LHCN-M2 (cell line): ENCODE measurements at regions not wholly inside any gene's neighbourhood (a gene's known extent, or its start where the extent isn't known, plus 50 kb on each side); places are given as distances from the start of the nearest gene placed in this dataset.
"Not testable (repeated sequence)": the region's sequence is repeated elsewhere in the genome, so short reads cannot be mapped to it uniquely, and the experiment has no call there.

Experiments used
- DNase-seq: peaks from one replicate; pipeline ENCODE4 v3.0.0-alpha.2; 2012; ENCODE audit warnings: low read depth

DNA sequence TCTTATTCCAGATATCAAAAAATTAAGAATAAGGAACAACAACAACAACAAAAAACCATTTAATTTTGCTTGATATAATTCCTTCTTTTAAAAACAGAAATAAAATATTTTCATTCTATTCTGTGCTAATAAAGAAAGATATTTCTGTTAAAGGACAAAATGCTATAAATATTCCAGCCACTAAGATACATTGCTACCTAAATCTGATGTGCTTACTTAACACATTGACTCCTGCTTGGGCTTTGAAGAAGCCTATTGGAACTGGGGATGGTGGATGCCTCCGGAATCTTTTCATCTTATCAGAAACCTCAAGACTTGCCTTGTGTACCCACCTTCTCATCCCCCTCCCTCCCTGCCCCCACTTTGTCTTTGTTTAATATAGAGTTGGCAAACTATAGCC, 320.2 kb downstream of the MEX3B start:
- DNase-seq, result no peak

- DNase-seq, result no peak
Observed at GRCh38 chr15:81724536-81724935, 321.3 kb downstream of the MEX3B start.

GRCh38 chr15:81723701-81724100, 322.1 kb downstream of the MEX3B start:
- DNase-seq, result no peak

- no peak for DNase-seq
Observed at GRCh38 chr15:81723113-81723651, 322.6 kb downstream of the MEX3B start.

DNA sequence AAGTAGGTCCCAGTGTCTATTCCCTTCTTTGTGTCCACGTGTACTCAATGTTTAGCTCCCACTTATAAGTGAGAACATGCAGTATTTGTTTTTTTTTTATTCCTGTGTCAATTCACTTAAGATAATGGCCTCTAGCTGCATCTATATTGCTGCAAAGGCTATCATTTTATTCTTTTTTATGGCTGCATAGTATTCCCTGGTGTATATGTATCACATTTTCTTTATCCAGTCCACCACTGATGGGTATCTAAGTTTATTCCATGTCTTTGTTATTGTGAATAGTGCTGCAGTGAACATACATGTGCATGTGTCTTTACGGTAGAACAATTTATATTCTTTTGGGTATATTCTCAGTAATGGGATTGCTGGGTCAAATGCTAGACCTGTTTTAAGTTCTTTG, 329.4 kb downstream of the MEX3B start:
- DNase-seq, result not testable (repeated sequence)

DNA sequence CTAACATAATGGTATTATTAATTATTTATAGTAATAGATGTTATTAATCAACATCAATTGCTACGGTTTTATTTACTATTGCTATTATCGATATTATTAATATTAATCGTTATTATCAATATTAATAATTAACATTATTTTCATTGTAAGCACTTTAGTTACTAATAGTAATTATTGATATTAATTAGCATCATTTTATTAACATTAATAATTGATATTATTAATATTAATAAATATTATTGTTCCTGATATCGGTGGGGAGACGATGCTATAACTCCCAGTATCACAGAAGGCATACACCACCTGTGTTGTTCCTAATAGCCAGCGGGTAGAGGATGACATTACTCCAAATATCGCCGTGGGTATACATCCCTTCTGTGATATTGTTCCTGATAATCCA, 335.5 kb downstream of the MEX3B start:
- no peak for DNase-seq

- not testable (repeated sequence) for DNase-seq
Observed at GRCh38 chr15:81706816-81707346, 332.9 kb upstream of the TMC3 start.

DNA sequence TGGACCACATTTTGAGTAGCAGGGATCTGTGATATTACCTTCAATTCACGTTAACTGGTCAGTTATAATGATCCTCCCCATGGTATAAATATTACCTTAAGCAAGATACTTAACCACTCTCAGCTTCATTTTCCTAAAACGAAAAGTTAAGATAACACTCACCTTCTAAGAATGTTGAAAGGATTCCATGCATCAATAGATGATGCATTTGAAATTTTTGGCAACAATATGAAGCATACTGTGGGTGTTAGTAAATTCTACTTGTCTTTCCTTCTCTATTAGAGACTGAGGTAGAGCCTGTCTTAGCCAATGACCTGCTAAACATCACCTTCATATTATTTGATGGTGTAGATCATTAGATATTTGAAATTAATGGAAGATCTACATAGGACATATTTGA, 331.7 kb upstream of the TMC3 start:
- DNase-seq, result not testable (repeated sequence)

GRCh38 chr15:81686021-81686420, 312.0 kb upstream of the TMC3 start:
- DNase-seq, result no peak

GRCh38 chr15:81685237-81685636, 311.2 kb upstream of the TMC3 start:
- DNase-seq, result no peak

DNA sequence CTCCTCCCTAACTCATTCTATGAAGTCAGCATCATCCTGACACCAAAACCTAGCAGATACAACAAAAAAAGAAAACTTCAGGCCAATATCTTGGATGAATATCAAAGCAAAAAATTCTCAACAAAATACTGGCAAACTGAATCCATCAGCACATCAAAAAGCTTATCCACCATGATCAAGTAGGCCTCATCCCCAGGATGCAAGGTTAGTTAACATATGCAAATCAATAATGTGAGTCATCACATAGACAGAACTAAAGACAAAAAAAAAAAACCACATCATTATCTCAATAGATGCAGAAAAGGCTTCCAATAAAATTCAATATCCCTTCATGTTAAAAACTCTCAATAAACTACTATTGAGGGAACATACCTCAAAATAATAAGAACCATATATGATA, 306.8 kb upstream of the TMC3 start:
- no peak for DNase-seq

DNA sequence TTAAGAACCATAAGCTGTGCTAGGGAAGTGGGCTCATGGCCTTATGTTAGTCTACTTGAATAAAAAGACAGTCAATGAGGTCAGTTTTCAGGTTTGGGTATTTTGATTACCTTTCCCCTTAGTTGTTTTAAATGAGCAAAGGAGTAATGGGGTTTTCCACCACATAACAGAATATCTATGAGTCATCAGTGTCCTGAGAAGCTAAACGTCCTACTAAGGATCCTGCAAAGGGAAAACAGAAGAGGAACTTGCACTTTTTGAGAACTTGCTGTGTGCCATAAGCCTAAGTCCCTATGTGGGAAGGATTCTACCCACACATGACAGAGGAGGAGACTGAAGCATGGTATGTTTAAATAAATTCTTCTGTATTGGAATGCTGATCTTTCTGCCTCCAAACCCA, 292.8 kb upstream of the TMC3 start:
- DNase-seq, result no peak

DNA sequence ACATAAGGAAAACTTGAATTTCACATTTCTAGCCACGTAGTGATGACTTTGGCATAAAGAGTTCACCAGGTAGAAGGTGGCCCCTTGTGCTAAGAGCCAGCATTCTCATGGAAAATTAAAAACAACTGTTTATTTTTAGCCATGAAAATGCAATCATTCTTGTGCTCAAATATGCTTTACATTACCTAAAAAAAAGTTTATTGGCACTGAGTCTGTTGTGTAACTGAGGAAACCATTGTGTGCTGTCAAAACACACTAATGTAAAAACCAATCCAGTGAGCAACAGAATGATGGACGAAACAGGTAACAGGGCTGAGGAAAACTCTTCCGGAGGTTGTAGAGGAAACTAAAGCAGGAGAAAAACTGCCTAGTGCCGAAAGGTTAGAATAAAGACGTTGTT, 287.0 kb upstream of the TMC3 start:
- no peak for DNase-seq

GRCh38 chr15:81653259-81653658, 279.2 kb upstream of the TMC3 start:
- no peak for DNase-seq

GRCh38 chr15:81645470-81645869, 271.5 kb upstream of the TMC3 start:
- no peak for DNase-seq

- DNase-seq, result no peak
Observed at GRCh38 chr15:81643771-81644170, 269.8 kb upstream of the TMC3 start.

DNA sequence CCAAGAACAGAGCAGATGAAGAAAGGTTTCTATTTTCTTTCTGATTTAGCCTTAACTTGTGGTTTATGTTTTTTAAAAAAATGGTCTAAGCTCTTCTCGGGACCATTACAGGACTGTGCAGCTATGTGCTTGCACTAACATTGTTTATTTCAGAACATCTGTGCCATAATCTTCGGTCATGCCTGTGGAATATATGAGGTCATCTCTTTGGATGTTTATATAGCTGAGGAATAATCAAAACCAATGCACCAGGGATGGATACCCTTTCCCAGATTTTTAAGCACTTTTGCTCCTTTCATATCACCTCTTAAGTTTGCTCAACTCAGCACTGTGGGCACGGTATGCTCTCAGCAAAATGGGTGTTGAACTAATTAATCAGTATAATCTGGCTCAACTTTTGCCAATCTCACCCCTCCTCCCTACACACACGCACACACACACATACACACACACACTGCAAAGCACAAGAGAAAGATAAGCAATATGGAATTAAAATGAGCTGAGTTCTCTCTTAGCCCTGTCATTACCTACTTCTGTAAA, 268.5 kb upstream of the TMC3 start:
- no peak for DNase-seq

GRCh38 chr15:81636064-81636463, 262.1 kb upstream of the TMC3 start:
- not testable (repeated sequence) for DNase-seq

DNA sequence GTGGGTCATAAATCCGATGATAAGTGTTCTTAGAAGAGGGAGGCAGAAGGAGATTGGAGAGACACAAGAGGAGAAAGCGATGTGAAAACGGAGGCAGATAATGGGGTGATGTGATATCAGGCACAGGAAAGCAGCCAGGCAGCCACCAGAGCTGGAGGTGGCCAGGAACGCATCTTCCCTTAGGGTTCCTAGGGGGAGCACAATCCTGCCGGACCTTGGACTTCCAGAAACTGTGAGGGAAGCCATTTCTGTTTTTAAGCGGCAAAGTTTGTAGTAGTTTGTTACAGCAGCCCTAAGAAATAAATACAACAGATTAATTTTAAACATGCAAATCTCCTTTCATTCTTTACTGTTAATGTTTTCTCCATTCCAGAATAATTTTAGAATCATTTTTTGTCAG, 259.9 kb upstream of the TMC3 start:
- no peak for DNase-seq

- DNase-seq, result no peak
Observed at GRCh38 chr15:81625896-81626295, 251.9 kb upstream of the TMC3 start.

DNA sequence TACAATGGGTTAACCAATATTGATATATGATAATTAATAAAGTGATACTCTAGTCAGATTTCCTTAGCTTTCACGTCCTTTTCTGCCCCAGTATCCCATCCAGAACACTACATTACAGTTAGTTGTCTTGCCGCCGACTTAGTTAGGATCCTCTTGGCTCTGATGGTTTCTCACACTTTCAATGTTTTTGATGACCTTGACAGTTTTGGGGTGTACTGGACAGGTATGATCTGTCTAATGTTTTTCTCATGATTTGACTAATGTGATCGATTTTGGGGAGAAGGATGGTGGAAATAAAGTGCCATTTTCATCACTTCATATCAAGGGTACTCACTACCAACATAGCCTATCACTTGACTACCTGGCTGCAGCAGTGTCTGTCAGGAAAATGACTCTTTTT, 245.0 kb upstream of the TMC3 start:
- no peak for DNase-seq

DNA sequence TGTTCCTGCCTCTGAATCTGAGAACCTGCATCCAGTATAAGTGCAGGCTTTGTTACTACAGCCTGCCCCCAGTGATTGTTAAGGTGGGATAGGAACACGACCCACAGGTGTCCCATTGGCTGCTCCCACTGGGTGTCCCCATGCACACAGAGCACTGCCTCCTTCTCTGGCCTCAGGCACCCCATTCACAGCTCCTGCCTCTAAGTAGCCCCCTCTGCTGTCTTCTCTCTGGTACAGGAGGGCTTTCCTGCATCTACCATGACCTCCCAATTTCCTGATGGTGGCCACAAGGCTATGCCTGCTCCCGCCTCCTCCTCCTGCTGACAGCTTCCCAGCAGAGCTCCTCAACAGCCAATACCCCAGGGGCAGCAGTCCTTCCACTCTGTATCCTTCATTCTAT, 238.6 kb upstream of the TMC3 start:
- no peak for DNase-seq

GRCh38 chr15:81611679-81612078, 237.7 kb upstream of the TMC3 start:
- DNase-seq, result no peak

DNA sequence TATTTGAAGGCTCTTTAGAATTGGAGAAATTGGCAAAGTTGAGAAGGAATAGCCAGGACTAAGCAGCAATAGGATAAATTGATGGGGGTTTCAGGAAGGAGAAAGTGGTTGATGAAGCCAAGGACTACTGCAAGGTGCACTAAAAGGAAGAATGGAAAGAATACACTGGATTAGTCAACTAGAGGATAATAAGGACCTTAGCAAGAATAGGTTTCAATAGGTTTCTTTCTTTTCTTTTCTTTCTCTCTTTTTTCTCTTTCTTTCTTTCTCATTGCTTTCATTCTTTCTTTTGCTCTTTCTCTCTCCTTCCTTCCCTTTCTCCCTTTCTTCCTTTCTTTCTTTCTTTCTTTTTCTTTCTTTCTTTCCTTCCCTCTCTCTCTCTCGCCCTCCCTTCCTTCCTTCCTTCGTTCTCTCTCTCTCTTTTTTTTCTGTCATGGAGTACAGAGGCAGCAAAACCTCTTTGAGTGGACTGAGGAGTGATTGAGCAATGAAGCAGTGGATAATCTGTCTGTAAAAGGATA, 234.4 kb upstream of the TMC3 start:
- no peak for DNase-seq
